ENCODE measurements at regions not wholly inside any gene's neighbourhood (a gene's known extent, or its start where the extent isn't known, plus 50 kb on each side); places are given as distances from the start of the nearest gene placed in this dataset.

DNA sequence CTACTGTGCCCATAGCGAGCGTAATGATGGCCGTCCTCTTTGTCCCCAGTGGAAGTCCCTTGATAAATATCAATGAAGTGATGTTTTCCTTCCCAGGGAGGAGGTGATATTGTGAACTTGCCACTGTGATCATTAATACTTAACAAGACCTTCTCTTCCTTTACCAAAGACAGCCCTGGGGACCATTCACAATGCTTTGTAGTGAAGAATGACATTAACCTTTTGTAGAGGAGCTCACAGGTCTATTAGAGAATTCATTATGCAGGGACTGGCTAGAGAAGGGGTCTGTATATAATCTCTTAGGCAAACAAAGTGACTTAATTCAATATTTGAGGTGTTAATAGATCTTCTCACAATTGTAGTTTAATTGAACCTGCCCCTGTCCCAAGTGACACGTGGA, 452.9 kb upstream of the DMAC1 start:
- TF ChIP-seq CTCF (IDR thresholded peaks at IDR 0.05; ENCODE audit: insufficient read depth, low read depth, low read length, missing control alignments): no peak
- no peak overlapping the region for H3K4me3 ChIP-seq (ENCODE audit: low read depth, low read length)
- no peak for DNase-seq (ENCODE audit: low read depth)

DNA sequence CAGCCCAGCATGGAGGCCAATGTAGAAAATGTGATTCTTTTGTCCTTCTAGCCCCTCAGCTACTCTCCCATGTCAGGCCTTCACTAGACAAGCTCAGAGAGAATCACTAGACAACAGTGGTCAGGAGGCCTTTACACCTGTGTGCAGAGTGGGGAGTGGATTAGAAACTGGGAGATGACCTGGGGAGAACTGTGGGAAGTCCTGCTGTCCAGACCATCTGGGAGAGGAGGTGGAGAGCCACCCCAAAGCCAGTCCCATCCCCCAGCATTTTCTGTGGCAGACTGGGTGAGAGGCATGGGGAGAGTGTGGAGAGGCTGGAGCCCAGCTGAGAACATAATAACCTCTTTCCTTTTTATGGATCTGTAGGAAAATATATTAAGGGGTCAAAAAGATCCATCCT, 452.0 kb upstream of the DMAC1 start:
- DNase-seq (ENCODE audit: low read depth): no peak
- TF ChIP-seq CTCF (IDR thresholded peaks at IDR 0.05; ENCODE audit: insufficient read depth, low read depth, low read length, missing control alignments): no peak
- H3K4me3 ChIP-seq (ENCODE audit: low read depth, low read length): no peak overlapping the region

DNA sequence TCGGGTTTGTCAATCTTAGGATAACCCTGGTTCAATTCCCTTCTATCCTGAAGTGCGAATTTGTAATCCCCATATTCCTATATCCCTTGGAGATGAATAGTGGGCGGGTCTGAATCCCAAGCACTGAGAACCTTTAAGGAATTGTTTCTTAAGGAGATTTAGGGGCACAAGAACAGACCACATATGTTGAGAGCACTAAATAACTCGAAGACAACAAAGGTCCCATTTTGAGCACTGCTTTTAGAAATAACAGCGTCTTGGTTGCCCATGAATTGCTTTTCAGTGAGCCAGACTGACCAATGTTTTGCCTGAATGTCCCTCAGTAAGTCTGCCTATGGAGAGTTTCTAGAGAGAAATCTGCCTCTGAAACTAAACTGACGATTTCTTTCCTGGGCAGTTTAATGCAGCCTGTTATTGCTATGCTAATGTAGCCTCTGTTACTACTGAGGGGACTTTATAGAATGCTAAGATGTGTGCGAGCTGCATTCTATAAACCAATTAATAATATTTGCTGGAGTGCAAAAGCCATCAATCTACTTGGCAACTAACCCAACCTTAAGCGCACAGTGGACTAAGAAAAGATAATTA, 445.0 kb upstream of the DMAC1 start:
- no peak for DNase-seq (ENCODE audit: low read depth)
- no peak for TF ChIP-seq CTCF (IDR thresholded peaks at IDR 0.05; ENCODE audit: insufficient read depth, low read depth, low read length, missing control alignments)

GRCh38 chr9:8241201-8241600, 441.6 kb upstream of the DMAC1 start:
- H3K4me3 ChIP-seq (ENCODE audit: low read depth, low read length): no peak overlapping the region
- DNase-seq (ENCODE audit: low read depth): no peak
- no peak for TF ChIP-seq CTCF (IDR thresholded peaks at IDR 0.05; ENCODE audit: insufficient read depth, low read depth, low read length, missing control alignments)

More for the DNA sequence above, 445.0 kb upstream of the DMAC1 start:
- no peak overlapping the region for H3K4me3 ChIP-seq (ENCODE audit: low read depth, low read length)

DNA sequence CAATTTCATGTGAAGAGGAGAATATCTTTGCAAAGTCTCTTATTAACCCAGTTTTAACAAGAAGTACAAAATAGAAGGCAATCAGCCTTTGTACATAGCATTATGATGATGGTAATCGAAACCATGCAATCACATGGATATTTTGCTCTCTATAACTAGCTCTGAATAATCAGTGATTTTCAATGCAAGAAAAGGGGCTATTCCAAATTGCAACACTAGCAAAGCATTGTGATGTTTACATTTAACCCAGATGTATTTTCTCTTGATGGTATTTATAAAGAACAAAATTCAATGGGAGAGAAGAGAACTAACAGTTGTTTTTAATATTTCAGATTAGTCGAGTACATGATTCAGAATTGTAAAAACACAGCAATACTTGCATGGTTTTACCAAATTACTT, 437.5 kb upstream of the DMAC1 start:
- TF ChIP-seq CTCF (IDR thresholded peaks at IDR 0.05; ENCODE audit: insufficient read depth, low read depth, low read length, missing control alignments): no peak
- no peak overlapping the region for H3K4me3 ChIP-seq (ENCODE audit: low read depth, low read length)
- no peak for DNase-seq (ENCODE audit: low read depth)

DNA sequence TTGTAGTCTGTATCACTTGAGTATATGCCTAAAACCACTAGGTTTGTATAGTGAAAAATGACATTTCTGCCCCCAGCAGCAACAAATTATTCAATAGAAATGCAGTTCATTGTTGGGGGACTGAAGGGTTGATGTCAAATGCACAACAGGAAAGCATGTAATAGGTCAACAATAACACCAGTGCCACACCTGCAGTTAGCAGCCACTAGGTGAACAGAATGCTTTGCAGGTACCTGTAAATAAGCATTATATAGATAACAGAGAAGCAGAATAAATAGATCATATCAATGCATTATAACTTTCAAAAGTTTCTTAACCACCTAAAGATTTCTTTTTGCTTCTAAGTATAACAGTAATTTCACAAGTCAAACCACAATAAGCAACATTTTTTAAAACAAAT, 435.9 kb upstream of the DMAC1 start:
- no peak overlapping the region for H3K4me3 ChIP-seq (ENCODE audit: low read depth, low read length)
- no peak for DNase-seq (ENCODE audit: low read depth)
- TF ChIP-seq CTCF (IDR thresholded peaks at IDR 0.05; ENCODE audit: insufficient read depth, low read depth, low read length, missing control alignments): no peak

GRCh38 chr9:8234316-8234715, 434.7 kb upstream of the DMAC1 start:
- DNase-seq (ENCODE audit: low read depth): no peak
- no peak overlapping the region for H3K4me3 ChIP-seq (ENCODE audit: low read depth, low read length)
- TF ChIP-seq CTCF (IDR thresholded peaks at IDR 0.05; ENCODE audit: insufficient read depth, low read depth, low read length, missing control alignments): no peak
